Right kidney (tissue), 1 donor: ENCODE measurements at regions not wholly inside any gene's neighbourhood (a gene's known extent, or its start where the extent isn't known, plus 50 kb on each side); places are given as distances from the start of the nearest gene placed in this dataset.
"Not testable (repeated sequence)": the region's sequence is repeated elsewhere in the genome, so short reads cannot be mapped to it uniquely, and the experiment has no call there.

Experiments used
- DNase-seq: peaks from one replicate; pipeline ENCODE4 v3.0.0-alpha.2; 2016

- DNase-seq = no peak
These were observed 119.4 kb downstream of the GATA3 start for GRCh38 chr10:8173866-8174243.

GRCh38 chr10:8174762-8175161 lies 120.3 kb downstream of the GATA3 start:
- DNase-seq = no peak

- DNase-seq = not testable (repeated sequence)
These were observed 123.0 kb downstream of the GATA3 start for GRCh38 chr10:8177526-8177925.

GRCh38 chr10:8179773-8180172 lies 125.3 kb downstream of the GATA3 start:
- DNase-seq = not testable (repeated sequence)

- peak; percentile 7 for DNase-seq
These were observed 126.0 kb downstream of the GATA3 start for GRCh38 chr10:8180360-8181109.

GRCh38 chr10:8181496-8182157 lies 127.1 kb downstream of the GATA3 start:
- DNase-seq = no peak

- DNase-seq = no peak
These were observed 128.3 kb downstream of the GATA3 start for GRCh38 chr10:8182806-8183205.

GRCh38 chr10:8183241-8183704 lies 128.8 kb downstream of the GATA3 start:
- DNase-seq = no peak

- no peak for DNase-seq
These were observed 132.7 kb downstream of the GATA3 start for GRCh38 chr10:8187171-8187666.

- DNase-seq = no peak
These were observed 135.0 kb downstream of the GATA3 start for GRCh38 chr10:8189458-8189857.

GRCh38 chr10:8192301-8192700 lies 137.8 kb downstream of the GATA3 start:
- DNase-seq = no peak

GRCh38 chr10:8193546-8193945 lies 139.1 kb downstream of the GATA3 start:
- no peak for DNase-seq

- DNase-seq = no peak
These were observed 139.6 kb downstream of the GATA3 start for GRCh38 chr10:8194050-8194449.

GRCh38 chr10:8206882-8207281 lies 152.4 kb downstream of the GATA3 start:
- no peak for DNase-seq

GRCh38 chr10:8211631-8212030 lies 157.1 kb downstream of the GATA3 start:
- no peak for DNase-seq

- DNase-seq = no peak
These were observed 159.2 kb downstream of the GATA3 start for GRCh38 chr10:8213735-8214134.

GRCh38 chr10:8214587-8214986 lies 160.1 kb downstream of the GATA3 start:
- DNase-seq = no peak

- DNase-seq = no peak
These were observed 162.4 kb downstream of the GATA3 start for GRCh38 chr10:8216893-8217292.

- DNase-seq = no peak
These were observed 167.0 kb downstream of the GATA3 start for GRCh38 chr10:8221451-8221850.

- no peak for DNase-seq
These were observed 170.1 kb downstream of the GATA3 start for GRCh38 chr10:8224591-8224990.

- no peak for DNase-seq
These were observed 170.7 kb downstream of the GATA3 start for GRCh38 chr10:8225187-8225586.

GRCh38 chr10:8227246-8227645 lies 172.8 kb downstream of the GATA3 start:
- DNase-seq = no peak

GRCh38 chr10:8229153-8229552 lies 174.7 kb downstream of the GATA3 start:
- no peak for DNase-seq

GRCh38 chr10:8230902-8231301 lies 176.4 kb downstream of the GATA3 start:
- DNase-seq = no peak
